ENCODE measurements at regions not wholly inside any gene's neighbourhood (a gene's known extent, or its start where the extent isn't known, plus 50 kb on each side); places are given as distances from the start of the nearest gene placed in this dataset.
A peak's percentile ranks its signal among the peaks of the same experiment; 100 is the strongest.
"Not testable (repeated sequence)": the region's sequence is repeated elsewhere in the genome, so short reads cannot be mapped to it uniquely, and the experiment has no call there.

DNA sequence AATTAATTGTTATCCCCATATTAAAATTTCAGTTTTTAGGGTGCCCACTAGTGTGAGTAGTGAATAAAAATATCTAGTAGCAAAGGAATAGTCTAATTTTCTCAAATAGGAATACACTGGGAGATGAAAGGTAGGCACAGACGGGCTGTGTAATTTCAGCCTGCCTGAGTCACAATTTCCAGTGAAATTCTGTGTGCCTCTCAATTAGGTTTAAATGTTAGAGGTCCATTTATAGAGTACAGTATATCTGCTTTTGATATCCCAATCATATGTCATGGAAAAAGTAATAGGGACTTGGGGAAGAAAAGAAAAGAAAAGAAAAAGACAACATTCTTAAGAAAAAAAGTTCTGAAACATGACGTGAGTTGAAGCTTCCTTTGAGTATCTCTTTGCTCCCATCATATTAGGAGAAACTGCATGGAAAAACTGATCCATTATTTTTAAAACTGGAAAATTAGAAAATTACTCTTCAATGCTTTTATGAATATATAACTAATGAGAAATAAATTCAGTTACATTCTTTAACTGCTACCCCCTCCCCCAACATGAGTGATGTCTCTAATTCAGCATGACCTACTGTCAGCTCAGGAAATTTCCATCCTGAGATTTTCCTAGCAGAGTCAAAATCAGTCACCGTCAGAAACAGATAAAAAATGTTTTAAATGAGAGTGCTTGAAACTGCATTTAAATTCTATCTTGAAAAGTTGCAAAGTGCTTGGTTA lies 473.8 kb upstream of the HSF2 start:
- DNase-seq (ENCODE audit: low spot score), result no peak

DNA sequence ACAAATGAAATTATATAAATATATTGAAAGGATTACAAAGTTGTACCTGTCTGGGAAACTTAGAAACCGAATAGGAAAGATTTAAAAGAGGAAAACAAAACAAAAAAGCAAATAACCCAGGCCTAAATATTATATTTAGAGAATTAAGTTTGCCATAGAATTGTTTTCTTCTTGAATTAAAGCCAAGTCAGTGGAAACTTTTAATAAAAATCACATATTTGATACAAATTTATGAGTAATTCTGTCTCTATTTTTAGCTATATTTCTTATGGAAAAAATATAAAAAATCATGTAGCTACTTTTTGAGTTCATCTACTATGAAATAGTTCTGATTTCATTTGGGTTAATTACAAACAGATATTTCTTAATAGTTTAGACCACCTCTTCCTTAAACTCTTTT lies 470.2 kb upstream of the HSF2 start:
- DNase-seq (ENCODE audit: low spot score), result no peak

DNA sequence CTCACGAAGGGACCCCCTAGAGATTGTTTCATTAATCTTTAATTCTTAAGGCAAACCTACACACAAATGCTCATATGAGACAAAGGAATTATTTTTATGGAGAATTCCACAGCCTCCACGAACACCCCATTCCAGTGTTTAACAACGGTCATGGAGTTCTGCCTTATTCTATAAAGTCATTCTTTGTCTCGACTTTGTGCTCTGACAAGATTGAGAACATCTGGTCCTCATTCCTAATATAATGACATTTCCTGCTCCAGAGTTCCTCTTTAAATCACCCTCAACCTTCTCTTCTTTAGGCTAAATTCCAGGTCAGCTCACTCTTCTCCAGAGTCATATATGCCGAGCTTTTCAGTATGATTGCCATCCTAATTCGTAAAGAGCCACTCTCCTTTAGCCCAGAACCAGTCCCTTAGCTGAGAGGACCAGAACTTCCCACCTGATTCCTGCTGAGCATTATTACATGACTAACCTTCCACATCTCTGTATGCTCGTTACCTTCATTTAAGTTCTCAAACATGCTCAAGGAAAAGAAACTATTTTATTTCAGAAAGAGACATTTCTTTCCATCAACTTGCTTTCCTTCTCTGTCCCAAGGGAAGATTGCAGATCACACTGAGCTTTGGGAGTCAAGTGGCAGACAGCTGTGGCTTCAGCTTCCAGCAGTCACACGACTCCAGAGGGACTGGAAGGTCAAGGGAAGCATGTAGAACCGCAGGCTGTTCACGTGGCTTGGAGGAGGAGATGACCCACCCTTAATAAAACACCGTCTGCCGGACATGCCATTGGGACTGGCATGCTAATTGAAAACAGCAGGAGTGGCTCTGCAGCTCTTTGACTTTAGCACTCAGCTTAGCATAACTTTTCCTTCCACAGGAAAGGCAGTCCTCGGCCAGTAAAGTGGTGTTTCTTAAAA lies 467.1 kb upstream of the HSF2 start:
- no peak for DNase-seq (ENCODE audit: low spot score)

DNA sequence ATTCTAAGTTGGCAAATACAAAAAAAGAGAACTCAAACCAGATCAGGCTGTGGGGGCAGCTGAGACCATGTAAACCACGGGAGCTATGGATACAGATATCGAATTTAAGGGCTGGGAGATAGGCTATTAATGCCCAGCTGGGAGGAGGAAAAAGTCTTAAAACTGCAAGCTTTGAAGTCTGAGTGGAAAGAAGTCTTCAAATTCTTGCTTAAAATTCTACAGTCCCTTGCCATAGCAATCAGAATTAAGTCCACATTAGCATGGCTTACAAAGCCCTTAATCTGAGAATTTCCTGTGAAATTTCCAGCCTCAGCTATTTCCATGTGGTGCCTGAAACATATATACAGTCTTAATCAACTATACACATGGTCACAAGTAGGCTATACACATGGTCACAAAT lies 465.0 kb upstream of the HSF2 start:
- DNase-seq (ENCODE audit: low spot score), result no peak

DNA sequence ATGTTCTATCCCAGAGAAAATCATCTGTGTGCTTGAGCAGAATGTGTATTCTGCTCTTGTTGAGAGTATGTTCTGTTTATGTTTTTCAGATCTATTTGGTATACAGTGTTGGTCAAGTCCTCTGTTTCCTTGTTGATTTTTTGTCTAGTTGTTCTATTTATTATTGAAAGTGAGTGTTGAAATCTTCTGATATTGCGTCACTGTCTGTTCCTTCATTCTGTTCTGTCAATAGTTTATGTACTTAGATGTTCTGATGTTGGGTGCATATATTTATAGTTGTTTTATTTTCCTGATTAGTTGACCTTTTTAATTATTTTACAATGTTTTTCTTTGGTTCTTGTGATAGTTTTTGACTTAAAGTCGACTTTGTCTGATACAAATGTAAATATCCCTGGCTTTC lies 458.7 kb upstream of the HSF2 start:
- DNase-seq (ENCODE audit: low spot score), result no peak

DNA sequence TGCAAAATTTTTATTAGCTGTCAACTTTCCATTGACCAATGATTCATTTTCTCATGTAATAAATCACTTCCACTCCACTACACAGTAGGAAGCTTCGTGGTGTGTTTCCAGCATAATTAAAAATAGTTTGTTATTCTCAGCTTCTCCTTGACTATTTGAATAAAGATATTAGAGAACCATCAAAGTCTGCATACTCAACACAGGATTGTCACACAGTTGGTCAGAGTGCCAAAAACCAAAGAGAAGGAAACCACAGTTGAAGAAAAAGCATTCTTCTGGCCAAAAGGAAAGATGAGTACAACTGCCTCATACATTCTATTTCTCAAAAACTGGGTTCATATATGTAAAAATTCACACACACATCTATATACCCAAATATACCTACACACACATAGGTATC lies 455.1 kb upstream of the HSF2 start:
- DNase-seq (ENCODE audit: low spot score), result no peak

DNA sequence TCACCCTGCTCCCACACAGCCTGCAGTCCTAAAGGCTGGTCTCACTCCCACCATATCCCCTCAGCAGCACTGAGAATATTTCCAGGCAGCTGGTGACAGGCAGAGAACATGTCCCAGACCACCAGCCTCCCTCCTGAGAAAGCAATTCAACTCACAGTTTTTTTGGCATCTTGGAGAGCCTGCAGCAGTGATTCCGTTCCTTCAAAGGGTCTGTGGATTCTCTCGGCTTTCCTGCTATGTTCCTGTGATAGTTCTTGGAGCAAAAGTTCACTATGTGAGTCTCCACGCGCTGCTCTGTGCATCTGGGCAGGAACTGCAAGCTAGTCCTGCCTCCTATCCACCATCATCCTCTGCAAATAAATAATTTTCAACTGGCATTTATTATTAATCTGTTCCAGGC lies 448.3 kb upstream of the HSF2 start:
- DNase-seq (ENCODE audit: low spot score), result no peak

DNA sequence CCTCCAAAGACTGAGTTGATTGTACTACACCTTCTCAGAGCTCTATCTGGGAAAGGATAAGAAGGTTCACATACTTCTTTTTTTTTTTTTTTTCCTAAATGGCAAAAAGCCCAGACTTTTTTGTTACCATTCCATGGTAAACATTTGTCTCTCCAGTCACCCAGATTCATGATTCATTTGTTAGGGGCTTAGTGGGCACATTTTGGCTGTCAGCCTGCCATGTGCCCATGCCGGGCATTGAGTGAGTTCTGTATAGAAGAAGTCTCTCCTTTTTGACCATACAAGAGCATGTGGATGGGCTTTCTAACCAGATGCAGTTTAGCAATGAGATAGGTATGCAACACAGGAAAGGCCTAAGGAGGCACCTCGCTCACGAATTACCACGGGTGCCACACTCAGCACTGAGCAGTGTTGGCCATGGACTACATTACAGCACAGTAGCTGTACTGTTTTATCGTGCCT lies 447.5 kb upstream of the HSF2 start:
- no peak for DNase-seq (ENCODE audit: low spot score)

DNA sequence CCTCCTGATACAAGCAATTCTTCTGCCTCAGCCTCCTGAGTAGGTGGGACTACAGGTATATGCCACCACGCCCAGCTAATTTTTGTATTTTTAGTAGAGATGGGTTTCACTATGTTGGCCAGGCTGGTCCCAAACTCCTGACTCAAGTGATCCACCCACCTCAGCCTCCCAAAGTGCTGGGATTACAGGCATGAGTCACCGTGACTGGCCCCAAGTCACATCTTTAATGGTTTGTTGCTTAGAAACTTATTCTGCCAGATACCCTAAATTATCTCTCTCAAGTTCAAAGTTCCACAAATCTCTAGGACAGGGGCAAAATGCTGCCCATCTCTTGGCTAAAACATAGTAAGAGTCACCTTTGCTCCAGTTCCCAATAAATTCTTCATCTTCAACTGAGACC lies 444.1 kb upstream of the HSF2 start:
- DNase-seq (ENCODE audit: low spot score), result not testable (repeated sequence)

DNA sequence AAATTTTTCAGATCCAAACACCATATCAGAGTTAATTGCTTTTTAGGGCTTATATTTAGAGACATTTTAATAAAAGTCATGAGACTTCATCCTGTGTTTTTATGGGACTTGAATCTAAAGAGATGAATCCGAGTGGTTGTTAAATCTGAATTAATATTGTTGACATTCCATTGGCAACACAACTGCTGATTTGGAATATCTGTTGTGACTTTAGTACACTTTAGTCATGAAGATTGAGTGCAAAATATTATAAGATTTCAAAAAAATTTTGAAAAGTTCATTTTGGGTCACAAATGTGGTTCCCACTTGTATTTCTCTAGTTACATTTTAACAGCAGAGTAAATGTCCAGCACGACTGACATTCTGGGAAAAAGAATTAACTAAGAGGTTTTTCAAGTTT lies 442.7 kb upstream of the HSF2 start:
- no peak for DNase-seq (ENCODE audit: low spot score)

DNA sequence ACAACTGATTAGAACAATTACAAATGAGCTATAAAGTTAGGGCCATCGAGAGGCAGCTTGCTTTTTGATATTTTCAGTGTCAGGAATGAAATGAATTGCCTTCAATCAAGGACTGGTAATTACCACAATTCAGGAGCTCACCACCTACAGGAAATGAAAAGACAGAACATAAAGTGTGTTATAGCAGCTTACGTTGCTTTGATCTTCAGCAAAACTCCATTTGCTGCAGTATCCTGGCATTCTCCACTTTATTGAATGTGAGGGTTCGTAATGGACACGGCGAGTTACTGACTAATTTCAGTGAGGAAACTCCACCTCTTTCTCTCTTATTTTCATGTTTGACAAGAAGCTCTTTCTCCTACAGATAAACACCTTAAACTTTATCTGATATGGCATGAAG lies 440.0 kb upstream of the HSF2 start:
- peak; percentile 1 for DNase-seq (ENCODE audit: low spot score)

DNA sequence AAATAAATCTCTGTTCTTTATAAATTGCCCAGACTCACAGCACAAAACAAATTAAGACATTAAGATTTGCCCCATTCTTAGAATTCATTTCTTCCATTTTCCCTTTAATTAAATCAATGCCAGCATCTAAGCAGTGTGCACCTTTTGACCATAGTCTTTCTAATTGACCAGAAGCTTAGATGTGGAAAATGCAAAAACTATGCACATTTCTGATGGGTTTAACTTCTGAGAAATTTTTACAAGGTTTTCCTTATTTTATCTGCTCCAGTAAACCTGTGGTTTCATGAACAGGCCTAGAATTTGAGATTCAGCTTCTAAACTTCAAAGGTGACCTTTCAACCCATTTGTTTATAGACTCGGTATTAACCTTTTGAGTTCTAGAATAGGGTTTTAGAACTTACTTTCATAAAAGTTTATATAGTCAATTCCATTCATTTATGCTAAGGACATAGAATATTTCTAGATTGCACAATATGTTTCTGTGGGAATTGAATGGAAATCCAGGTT lies 437.8 kb upstream of the HSF2 start:
- no peak for DNase-seq (ENCODE audit: low spot score)

DNA sequence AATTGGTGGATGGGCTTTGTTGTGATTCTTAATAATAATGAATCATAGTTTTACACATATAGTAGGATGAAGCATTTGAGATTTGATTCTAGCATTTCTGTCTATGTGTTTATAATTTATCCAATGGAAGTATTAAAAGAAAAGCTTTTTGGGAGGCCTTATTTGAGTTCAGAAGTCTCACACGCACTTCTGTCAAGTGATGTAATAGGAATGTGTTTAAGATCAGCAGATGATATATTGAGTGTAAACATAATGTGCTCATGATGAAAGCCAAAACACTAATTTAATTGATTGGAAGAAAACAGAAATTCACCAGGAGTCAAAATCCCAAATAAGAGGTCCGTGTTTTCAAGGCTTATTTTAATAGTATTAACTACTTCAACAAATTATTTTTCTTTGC lies 435.6 kb upstream of the HSF2 start:
- DNase-seq (ENCODE audit: low spot score), result no peak

DNA sequence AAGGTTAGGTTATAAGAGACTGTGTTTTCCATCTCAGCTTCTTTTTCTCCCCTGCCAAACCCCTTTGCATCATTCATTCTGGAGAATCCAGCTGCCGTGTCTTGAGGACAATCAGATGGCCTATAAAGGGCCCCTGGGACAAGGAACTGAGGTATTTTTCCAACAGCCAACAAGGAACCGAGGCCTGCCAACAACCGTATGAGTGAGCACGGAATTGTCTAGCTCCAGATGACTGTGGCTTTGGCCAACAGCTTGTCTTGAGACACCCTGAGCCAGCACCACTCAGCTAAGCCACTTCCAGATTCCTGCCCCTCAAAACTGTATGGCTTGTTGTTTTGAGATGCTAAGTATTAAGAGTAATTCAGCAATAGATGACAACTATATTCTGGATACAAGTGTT lies 433.7 kb upstream of the HSF2 start:
- DNase-seq (ENCODE audit: low spot score), result no peak

DNA sequence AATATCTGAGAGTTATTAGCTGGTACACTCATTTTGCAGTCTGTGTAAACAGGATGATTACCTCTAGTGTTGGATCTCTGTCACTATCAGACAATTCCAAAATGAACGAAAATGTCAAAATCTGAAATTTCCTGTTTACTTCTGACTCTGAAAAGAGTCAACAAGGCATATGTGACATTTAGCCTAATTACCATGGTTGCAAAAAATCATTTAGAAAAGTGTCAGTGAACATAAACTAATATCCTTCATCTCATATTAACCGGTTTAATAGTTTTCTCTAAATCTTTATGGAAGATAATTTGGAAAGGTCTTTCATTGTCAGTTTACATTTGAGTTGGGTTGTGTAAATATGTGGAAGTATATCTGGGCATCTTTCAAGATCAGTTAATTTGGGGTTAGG lies 431.8 kb upstream of the HSF2 start:
- DNase-seq (ENCODE audit: low spot score), result no peak

DNA sequence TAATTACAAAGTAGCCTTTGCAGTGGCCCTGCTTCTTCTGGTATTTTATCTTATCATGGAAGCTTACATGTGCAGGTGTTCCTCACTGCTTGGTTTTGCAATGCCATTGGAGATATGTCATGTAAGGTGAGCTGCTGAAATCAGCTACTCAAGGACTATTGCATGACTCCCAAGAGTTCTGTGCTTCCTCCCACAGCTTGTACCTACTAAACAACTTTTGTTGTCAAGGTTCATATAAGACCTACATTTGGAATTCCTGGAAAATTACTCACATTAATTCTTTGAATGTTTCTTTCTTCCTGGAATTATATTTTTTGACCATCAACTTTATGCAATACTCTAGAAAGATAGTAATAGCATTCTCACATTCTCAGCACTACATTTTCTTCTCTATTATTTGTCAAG lies 427.5 kb upstream of the HSF2 start:
- DNase-seq (ENCODE audit: low spot score), result no peak

DNA sequence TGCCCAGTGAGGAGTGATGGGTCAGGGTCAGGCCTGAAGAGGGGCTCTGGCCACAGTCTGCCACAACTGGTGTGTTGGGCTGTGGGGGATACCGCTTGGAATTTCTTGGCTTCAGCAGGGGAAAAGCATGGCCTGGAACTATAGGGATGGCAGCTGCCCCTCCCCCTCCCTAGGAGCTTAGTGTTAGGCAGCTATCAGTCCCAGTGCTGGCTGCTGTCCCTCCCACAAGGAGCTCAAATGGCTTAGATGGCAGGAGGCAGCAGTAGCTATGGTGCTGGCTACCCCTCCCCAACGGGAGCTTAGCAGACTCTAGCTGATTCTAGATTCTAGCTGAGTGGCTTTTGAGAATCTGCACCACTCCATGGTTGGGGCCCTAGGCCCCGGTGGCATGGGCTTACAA lies 414.5 kb upstream of the HSF2 start:
- DNase-seq (ENCODE audit: low spot score), result no peak

DNA sequence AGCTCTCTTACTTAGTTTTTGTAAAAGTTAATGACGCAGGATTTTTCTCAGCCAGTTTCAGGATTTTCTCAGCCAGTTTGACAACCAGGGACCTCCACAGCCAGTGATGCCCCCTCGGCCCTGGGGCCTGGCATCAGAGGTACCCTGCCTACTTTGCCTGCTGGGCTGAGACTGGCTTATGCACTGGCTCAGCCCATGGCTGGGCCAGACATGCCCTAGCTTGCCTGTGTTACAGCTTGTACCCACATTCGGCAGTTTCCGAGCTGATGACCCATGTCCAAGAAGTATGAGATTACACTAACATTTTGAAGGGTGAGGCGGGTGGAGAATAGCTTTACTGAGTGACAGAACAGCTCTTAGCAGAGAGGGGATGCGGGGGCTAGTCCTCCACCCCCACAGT lies 406.1 kb upstream of the HSF2 start:
- no peak for DNase-seq (ENCODE audit: low spot score)

DNA sequence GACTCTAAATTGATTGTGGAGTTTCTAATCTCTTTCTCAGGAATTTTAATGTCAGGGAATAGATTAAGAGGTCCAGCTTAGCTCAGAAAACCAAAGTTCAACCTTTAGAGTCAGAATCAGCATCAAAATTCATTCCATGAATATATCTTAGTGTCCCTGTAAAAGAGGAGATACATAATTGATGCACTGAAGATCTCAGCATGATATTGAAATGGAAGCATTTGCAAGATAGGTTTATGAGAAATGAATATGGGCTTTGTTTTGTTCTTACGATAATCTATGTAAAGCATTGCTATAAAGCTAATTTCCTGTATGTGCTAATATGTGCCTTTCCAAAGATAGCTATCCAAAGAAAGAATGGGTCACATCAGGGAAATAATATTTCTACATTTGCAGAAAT lies 404.5 kb upstream of the HSF2 start:
- DNase-seq (ENCODE audit: low spot score), result no peak

DNA sequence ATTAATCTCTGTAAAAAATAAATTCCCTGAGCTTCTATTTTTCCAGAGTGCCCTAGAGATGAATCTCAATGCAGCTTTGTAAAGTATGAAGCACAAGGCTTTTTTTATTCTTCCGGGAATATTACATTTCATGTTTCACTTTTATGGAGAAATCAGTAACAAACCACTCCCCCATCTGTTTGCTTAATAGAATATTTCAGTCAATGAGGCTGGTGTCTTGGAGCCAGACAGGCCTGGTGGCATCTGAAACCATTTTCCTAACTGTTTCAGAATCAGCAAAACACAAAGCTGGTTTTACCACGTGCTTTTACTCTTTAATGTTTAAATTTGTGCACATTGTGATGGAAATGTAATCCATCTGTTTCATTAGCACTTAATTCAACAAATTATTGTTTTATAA lies 400.8 kb upstream of the HSF2 start:
- no peak for DNase-seq (ENCODE audit: low spot score)

DNA sequence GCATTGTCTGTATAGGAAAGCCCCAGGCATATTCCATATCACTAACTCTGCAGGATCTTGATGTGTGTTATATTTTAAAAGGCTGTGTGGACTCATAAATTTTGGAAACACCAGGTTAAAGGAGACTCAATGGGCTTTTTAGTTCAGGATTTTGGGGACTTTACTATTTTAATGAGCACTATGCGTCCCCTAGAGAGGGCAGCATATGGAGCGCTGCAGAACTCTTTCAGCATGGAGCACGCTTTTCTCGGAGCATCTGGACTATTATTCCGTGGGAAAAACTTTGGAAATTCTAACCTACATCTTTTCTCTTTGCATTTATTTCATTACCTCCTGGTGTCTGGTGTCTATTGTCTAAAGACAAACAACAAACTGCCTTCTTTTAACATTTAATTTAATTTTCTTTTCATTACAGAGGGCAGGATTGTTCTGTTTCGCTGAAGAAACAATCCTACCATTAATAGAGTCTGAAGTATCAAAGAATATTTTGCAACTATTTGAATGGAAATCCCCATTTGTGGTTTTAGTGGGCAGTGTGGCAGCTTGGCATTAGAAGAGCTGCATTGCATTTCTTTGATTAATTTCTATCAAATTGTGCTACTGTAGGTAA lies 399.9 kb upstream of the HSF2 start:
- no peak for DNase-seq (ENCODE audit: low spot score)

DNA sequence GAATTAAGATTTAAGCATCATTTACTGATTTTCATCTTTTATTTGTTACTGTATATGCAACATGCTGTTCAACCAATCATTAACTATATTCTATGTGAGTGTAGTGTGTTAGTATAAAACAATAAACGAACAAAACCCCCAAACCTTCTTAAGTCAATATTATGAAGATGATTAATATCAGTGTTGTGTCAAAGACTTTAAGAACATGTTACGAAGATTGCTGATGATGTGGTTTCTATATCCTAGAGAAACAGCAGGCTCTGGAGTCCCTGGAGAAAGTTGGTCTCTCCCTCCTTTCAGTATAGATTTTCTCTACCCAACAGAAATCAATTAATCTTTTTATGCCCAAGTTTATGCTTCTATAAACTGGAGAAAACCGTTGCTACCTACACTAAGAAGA lies 393.8 kb upstream of the HSF2 start:
- DNase-seq (ENCODE audit: low spot score), result no peak

DNA sequence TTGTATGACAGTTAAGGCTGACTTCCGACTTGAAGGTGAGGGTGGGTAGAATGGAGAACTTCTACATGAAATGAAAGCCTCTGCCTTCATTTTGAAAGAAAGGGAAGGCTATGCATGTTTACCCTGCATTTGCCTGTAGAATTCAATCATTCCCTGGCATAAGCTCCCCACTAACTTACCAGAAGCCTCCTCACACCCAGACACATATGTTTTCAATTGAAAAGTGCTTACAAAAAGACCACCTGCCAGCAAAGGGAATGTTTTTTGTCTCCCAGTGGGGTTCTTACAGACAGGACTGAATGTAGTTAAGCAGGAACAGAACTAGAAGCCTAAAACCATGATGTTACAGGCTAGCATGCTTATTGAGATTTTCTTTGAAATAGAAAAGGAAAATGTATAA lies 392.1 kb upstream of the HSF2 start:
- no peak for DNase-seq (ENCODE audit: low spot score)

All from CD4-positive, alpha-beta T cell treated with Interleukin-6 at 100 ng/mL for 8 hours (primary cell).